SK-N-SH treated with all-trans-retinoic acid at 6 μM for 48 hours (cell line): ENCODE measurements at regions not wholly inside any gene's neighbourhood (a gene's known extent, or its start where the extent isn't known, plus 50 kb on each side); places are given as distances from the start of the nearest gene placed in this dataset.

ENCODE experiments used
- ATAC-seq: fragments of 200-7000 bp; cut with Tn5 transposase; 3 replicates; pipeline ENCODE4 v1.9.1; 2020; ENCODE audit warnings: mild to moderate bottlenecking, moderate library complexity
- ARNTL ChIP-seq: fragments of 450-650 bp; formaldehyde crosslinking; IDR thresholded peaks from 2 replicates; pipeline ENCODE4 v1.5.0; 2020; ENCODE audit warnings: low read depth, mild to moderate bottlenecking, moderate library complexity, borderline replicate concordance
- BACH2 ChIP-seq: fragments of 250-450 bp; sonication (Bioruptor Pico); IDR thresholded peaks from 2 replicates; pipeline ENCODE4 v1.9.0; 2021; ENCODE audit warnings: mild to moderate bottlenecking, borderline replicate concordance
- CSDC2 ChIP-seq: fragments of 250-450 bp; sonication (Bioruptor Pico); IDR thresholded peaks from 2 replicates; pipeline ENCODE4 v1.5.0; 2020; ENCODE audit warnings: mild to moderate bottlenecking, moderate library complexity
- ESRRG ChIP-seq: fragments of 250-450 bp; sonication (Bioruptor Pico); IDR thresholded peaks from 2 replicates; pipeline ENCODE4 v1.6.1; 2021; ENCODE audit warnings: mild to moderate bottlenecking
- GLIS3 ChIP-seq: fragments of 250-450 bp; sonication (Bioruptor Pico); IDR thresholded peaks from 2 replicates; pipeline ENCODE4 v1.5.0; 2020; ENCODE audit warnings: mild to moderate bottlenecking, moderate library complexity
- ISL1 ChIP-seq: fragments of 250-450 bp; sonication (Bioruptor Pico); IDR thresholded peaks from 2 replicates; pipeline ENCODE4 v2.1.2; 2022; ENCODE audit warnings: mild to moderate bottlenecking, moderate library complexity
- OSR1 ChIP-seq: fragments of 250-450 bp; sonication (Bioruptor Pico); IDR thresholded peaks from 2 replicates; pipeline ENCODE4 v1.8.0; 2022; ENCODE audit warnings: moderate library complexity, mild to moderate bottlenecking, inconsistent platforms
- PATZ1 ChIP-seq: fragments of 250-450 bp; sonication (Bioruptor Pico); IDR thresholded peaks from 2 replicates; pipeline ENCODE4 v1.8.0; 2020; ENCODE audit warnings: mild to moderate bottlenecking, moderate library complexity, borderline replicate concordance
- PPARA ChIP-seq: fragments of 250-450 bp; sonication (Bioruptor Pico); IDR thresholded peaks from 2 replicates; pipeline ENCODE4 v1.5.0; 2020; ENCODE audit warnings: mild to moderate bottlenecking, borderline replicate concordance
- SNAI2 ChIP-seq: fragments of 250-450 bp; sonication (Bioruptor Pico); IDR thresholded peaks from 2 replicates; pipeline ENCODE4 v1.5.0; 2020; ENCODE audit warnings: mild to moderate bottlenecking, moderate library complexity
- TCF4 ChIP-seq: fragments of 250-450 bp; sonication (Bioruptor Pico); IDR thresholded peaks from 2 replicates; pipeline ENCODE4 v1.8.0; 2021; ENCODE audit warnings: mild to moderate bottlenecking, moderate library complexity, borderline replicate concordance
- TOX ChIP-seq: fragments of 250-450 bp; sonication (Bioruptor Pico); IDR thresholded peaks from 2 replicates; pipeline ENCODE4 v1.8.0; 2021; ENCODE audit warnings: mild to moderate bottlenecking, moderate library complexity, borderline replicate concordance
- TSHZ2 ChIP-seq: fragments of 250-450 bp; sonication (Bioruptor Pico); IDR thresholded peaks from 2 replicates; pipeline ENCODE4 v1.5.0; 2020; ENCODE audit warnings: mild to moderate bottlenecking, moderate library complexity
- ZC3H10 ChIP-seq: fragments of 250-450 bp; sonication (Bioruptor Pico); IDR thresholded peaks from 2 replicates; pipeline ENCODE4 v1.5.1; 2021; ENCODE audit warnings: mild to moderate bottlenecking, moderate library complexity
- ZFP30 ChIP-seq: fragments of 450-650 bp; formaldehyde crosslinking; IDR thresholded peaks from 2 replicates; pipeline ENCODE4 v1.5.0; 2022; ENCODE audit warnings: mild to moderate bottlenecking, moderate library complexity
- ZNF565 ChIP-seq: fragments of 450-650 bp; formaldehyde crosslinking; conservative IDR thresholded peaks from 2 replicates; pipeline ENCODE4 v1.5.0; 2020; ENCODE audit warnings: low read depth, mild to moderate bottlenecking, moderate library complexity
- ZNF70 ChIP-seq: fragments of 450-650 bp; formaldehyde crosslinking; IDR thresholded peaks from 2 replicates; pipeline ENCODE4 v1.5.0; 2020; ENCODE audit warnings: mild to moderate bottlenecking, moderate library complexity
- ZNF8 ChIP-seq: fragments of 450-650 bp; formaldehyde crosslinking; IDR thresholded peaks from 2 replicates; pipeline ENCODE4 v1.5.0; 2020; ENCODE audit warnings: mild to moderate bottlenecking, moderate library complexity
- TF ChIP-seq, protein P1 (sequence below): fragments of 250-450 bp; sonication (Bioruptor Pico); IDR thresholded peaks from 2 replicates; pipeline ENCODE4 v1.5.1; 2020; ENCODE audit warnings: low read depth, mild to moderate bottlenecking, moderate library complexity
- TF ChIP-seq, protein P2 (sequence below): fragments of 250-450 bp; sonication (Bioruptor Pico); IDR thresholded peaks from 2 replicates; pipeline ENCODE4 v1.5.1; 2021; ENCODE audit warnings: mild to moderate bottlenecking, moderate library complexity
- TF ChIP-seq, protein P3 (sequence below): fragments of 250-450 bp; sonication (Bioruptor Pico); IDR thresholded peaks from 2 replicates; pipeline ENCODE4 v1.8.0; 2021; ENCODE audit warnings: low read depth, mild to moderate bottlenecking, moderate library complexity, borderline replicate concordance

GRCh38 chr18:75862458-75862857 lies 435.0 kb upstream of the SMIM21 start:
- ATAC-seq = no peak
- no peak for TF ChIP-seq PPARA (CRISPR knock-in tag)
- no peak for TF ChIP-seq CSDC2 (CRISPR knock-in tag)
- no peak for TF ChIP-seq ZNF70 (CRISPR knock-in tag)
- TF ChIP-seq ZC3H10 (CRISPR knock-in tag) = no peak
- no peak for TF ChIP-seq ESRRG (CRISPR knock-in tag)
- no peak for TF ChIP-seq PATZ1 (CRISPR knock-in tag)
- no peak for TF ChIP-seq TOX (CRISPR knock-in tag)

GRCh38 chr18:75860166-75860565 lies 432.7 kb upstream of the SMIM21 start:
- no peak for ATAC-seq
- no peak for TF ChIP-seq ZC3H10 (CRISPR knock-in tag)
- TF ChIP-seq ZFP30 (CRISPR knock-in tag) = no peak
- TF ChIP-seq TSHZ2 (CRISPR knock-in tag) = no peak
- TF ChIP-seq CSDC2 (CRISPR knock-in tag) = no peak
- TF ChIP-seq TOX (CRISPR knock-in tag) = no peak
- no peak for TF ChIP-seq PPARA (CRISPR knock-in tag)
- TF ChIP-seq, all 23 proteins: peak for 0

DNA sequence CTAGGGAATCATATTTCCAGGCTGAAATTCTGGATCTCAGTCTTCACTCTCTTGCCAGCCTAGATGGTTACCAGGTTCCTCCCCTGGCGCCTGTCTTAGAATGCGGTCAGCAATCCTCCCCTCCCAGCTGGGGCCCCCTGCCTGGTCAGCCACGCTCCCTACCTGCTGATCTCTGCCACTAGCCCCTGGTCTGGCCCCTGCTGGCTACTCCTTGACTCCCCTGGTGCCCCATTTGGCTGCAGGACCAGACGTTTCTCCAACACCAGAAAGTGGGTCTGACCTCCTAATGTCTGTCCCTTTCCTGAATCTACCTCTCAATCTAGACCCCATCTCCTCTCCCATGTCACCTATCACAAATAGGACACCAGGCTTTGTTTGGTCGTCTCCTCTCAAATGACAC lies 432.0 kb upstream of the SMIM21 start:
- ATAC-seq = no peak

DNA sequence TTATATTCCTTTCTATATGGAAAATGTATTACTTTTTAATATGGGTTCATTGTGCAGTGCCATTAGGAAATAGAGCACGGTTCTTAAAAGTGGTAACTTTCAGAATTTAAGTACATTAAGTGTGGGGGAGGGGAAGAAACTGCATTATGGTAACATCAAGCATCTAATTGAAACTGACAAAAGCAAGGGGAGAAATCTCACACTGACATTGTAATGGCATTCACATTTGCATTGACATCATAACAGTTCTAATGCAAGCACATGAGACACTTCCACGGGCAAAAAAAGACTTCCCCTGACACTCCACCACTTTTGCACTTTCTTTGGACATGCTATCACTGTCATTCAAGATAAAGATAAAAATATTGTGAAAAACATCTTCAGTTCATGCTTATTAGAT lies 431.3 kb upstream of the SMIM21 start:
- ATAC-seq = no peak
- TF ChIP-seq TOX (CRISPR knock-in tag) = no peak
- TF ChIP-seq SNAI2 (CRISPR knock-in tag) = no peak
- TF ChIP-seq ZC3H10 (CRISPR knock-in tag) = no peak
- no peak for TF ChIP-seq TCF4 (CRISPR knock-in tag)
- TF ChIP-seq PPARA (CRISPR knock-in tag) = no peak
- no peak for TF ChIP-seq PATZ1 (CRISPR knock-in tag)
- no peak for TF ChIP-seq ZFP30 (CRISPR knock-in tag)
- TF ChIP-seq BACH2 (CRISPR knock-in tag) = no peak
- no peak for TF ChIP-seq TSHZ2 (CRISPR knock-in tag)
- TF ChIP-seq ZNF565 = no peak
- TF ChIP-seq, protein P1, sequence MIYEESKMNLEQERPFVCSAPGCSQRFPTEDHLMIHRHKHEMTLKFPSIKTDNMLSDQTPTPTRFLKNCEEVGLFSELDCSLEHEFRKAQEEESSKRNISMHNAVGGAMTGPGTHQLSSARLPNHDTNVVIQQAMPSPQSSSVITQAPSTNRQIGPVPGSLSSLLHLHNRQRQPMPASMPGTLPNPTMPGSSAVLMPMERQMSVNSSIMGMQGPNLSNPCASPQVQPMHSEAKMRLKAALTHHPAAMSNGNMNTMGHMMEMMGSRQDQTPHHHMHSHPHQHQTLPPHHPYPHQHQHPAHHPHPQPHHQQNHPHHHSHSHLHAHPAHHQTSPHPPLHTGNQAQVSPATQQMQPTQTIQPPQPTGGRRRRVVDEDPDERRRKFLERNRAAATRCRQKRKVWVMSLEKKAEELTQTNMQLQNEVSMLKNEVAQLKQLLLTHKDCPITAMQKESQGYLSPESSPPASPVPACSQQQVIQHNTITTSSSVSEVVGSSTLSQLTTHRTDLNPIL (CRISPR knock-in tag) = no peak
- TF ChIP-seq, protein P2, sequence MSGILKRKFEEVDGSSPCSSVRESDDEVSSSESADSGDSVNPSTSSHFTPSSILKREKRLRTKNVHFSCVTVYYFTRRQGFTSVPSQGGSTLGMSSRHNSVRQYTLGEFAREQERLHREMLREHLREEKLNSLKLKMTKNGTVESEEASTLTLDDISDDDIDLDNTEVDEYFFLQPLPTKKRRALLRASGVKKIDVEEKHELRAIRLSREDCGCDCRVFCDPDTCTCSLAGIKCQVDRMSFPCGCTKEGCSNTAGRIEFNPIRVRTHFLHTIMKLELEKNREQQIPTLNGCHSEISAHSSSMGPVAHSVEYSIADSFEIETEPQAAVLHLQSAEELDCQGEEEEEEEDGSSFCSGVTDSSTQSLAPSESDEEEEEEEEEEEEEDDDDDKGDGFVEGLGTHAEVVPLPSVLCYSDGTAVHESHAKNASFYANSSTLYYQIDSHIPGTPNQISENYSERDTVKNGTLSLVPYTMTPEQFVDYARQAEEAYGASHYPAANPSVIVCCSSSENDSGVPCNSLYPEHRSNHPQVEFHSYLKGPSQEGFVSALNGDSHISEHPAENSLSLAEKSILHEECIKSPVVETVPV = no peak
- no peak for TF ChIP-seq OSR1 (CRISPR knock-in tag)
- no peak for TF ChIP-seq GLIS3 (CRISPR knock-in tag)
- TF ChIP-seq CSDC2 (CRISPR knock-in tag) = no peak
- no peak for TF ChIP-seq ZNF70 (CRISPR knock-in tag)

More for the DNA sequence above, 432.0 kb upstream of the SMIM21 start:
- TF ChIP-seq ARNTL (CRISPR knock-in tag) (no peak), ISL1 (no peak), TCF4 (CRISPR knock-in tag) (no peak), ZNF8 (CRISPR knock-in tag) (no peak), ZC3H10 (CRISPR knock-in tag) (no peak)
- TF ChIP-seq, protein P3, sequence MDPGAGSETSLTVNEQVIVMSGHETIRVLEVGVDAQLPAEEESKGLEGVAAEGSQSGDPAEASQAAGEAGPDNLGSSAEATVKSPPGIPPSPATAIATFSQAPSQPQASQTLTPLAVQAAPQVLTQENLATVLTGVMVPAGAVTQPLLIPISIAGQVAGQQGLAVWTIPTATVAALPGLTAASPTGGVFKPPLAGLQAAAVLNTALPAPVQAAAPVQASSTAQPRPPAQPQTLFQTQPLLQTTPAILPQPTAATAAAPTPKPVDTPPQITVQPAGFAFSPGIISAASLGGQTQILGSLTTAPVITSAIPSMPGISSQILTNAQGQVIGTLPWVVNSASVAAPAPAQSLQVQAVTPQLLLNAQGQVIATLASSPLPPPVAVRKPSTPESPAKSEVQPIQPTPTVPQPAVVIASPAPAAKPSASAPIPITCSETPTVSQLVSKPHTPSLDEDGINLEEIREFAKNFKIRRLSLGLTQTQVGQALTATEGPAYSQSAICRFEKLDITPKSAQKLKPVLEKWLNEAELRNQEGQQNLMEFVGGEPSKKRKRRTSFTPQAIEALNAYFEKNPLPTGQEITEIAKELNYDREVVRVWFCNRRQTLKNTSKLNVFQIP = no peak
- TF ChIP-seq, all 23 proteins: peak for 0
